ENCODE measurements at regions not wholly inside any gene's neighbourhood (a gene's known extent, or its start where the extent isn't known, plus 50 kb on each side); places are given as distances from the start of the nearest gene placed in this dataset.
"Not testable (repeated sequence)": the region's sequence is repeated elsewhere in the genome, so short reads cannot be mapped to it uniquely, and the experiment has no call there.

GRCh38 chr4:100929758-100930157 is 411.9 kb upstream of the EMCN start:
- Mint-ChIP-seq H3K4me3 (no peak overlapping the region), H3K9me3 (no peaks in the 10 kb centered on the region), H3K36me3 (no peaks in the 10 kb centered on the region), H3K4me1 (peaks cover 19% of the 10 kb centered on the region), H3K27ac (no peak overlapping the region)
- ATAC-seq (no peak), DNase-seq (ENCODE audit: low spot score in 2 of 2) (no peak)

DNA sequence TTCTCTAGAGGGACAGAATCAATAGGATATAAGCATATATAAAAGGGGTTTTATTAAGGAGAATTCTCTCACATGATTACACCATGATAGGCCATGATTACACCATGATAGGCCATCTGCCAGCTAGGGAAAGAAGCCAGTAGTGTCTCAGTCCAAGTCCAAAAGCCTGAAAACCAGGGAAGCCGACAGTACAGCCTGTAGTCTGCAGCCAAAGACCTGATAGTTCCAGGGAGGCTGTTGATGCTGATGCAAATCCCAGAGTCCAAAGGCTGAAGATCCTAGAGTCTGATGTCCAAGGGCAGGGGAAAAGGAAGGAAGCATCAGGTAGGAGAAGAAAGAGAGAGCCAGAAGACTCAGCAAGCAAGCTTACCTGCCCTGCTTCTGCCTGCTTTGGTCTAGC is 411.3 kb upstream of the EMCN start:
- Mint-ChIP-seq H3K4me3 (no peak overlapping the region), H3K36me3 (no peaks in the 10 kb centered on the region), H3K27ac (no peak overlapping the region), H3K9me3 (no peaks in the 10 kb centered on the region), H3K4me1 (peaks cover 19% of the 10 kb centered on the region)
- DNase-seq (ENCODE audit: low spot score in 2 of 2) (no peak), ATAC-seq (no peak)

DNA sequence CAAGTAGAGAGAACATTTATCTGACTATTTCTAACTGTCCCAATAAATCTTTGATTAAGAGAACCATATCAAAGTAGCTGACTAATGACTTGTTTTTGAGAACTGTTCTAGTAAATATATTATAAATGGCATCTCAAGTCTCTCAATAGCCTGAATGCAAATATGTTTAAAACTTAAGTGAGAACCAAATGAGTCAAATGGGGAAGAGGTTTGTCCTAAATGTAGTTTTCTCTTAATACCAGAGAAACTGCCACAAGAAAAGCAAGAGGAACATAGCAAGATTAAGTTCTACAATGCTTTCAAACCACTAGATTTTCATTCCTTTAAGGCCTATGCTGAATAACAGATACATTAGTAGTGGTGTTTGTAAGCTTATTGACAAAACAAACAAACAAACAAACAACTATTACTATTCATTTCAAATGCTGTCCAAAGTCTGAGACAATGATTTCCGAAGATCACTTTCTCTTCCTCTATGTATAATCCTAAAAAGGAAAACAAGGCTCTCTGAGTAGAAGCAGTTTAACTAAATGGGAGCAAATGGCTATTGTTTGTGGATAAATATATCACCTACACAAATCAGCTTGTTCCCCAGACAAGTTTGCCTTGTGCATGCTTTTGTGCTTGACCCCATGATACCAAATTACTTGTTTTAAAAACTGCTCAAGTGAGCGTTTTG is 408.4 kb upstream of the EMCN start:
- H3K36me3 Mint-ChIP-seq, result no peaks in the 10 kb centered on the region
- H3K9me3 Mint-ChIP-seq, result no peaks in the 10 kb centered on the region
- H3K27ac Mint-ChIP-seq, result no peak overlapping the region
- no peak overlapping the region for H3K4me3 Mint-ChIP-seq
- no peaks in the 10 kb centered on the region for H3K4me1 Mint-ChIP-seq
- ATAC-seq (no peak), DNase-seq (ENCODE audit: low spot score in 2 of 2) (no peak)

DNA sequence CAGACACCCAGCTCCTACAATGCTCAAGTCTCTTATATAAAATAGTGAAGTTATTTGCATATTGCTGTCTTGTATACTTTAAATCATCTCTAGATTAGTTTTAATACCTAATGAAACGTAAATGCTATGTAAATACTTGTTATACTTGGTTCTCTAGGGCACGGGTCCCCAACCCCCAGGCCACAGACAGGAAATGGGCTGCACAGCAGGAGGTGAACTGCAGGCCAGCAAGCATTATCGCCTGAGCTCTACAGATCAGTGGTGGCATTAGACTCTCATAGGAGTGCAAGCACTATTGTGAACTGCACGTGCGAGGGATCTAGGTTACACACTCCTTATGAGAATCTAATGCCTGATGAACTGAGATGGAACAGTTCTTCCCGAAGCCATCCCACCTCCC is 395.9 kb upstream of the EMCN start:
- DNase-seq (ENCODE audit: low spot score in 2 of 2) (no peak), ATAC-seq (no peak)
- no peak overlapping the region for H3K4me3 Mint-ChIP-seq
- no peak overlapping the region for H3K27ac Mint-ChIP-seq
- H3K4me1 Mint-ChIP-seq, result no peaks in the 10 kb centered on the region
- peaks cover 4% of the 10 kb centered on the region for H3K9me3 Mint-ChIP-seq
- H3K36me3 Mint-ChIP-seq, result no peaks in the 10 kb centered on the region

- Mint-ChIP-seq H3K4me1 (no peaks in the 10 kb centered on the region), H3K4me3 (no peak overlapping the region), H3K36me3 (no peaks in the 10 kb centered on the region), H3K9me3 (no peaks in the 10 kb centered on the region), H3K27ac (no peak overlapping the region)
- DNase-seq (ENCODE audit: low spot score in 2 of 2), result no peak
- ATAC-seq, result no peak
Measured at GRCh38 chr4:100908540-100908939, 390.7 kb upstream of the EMCN start.

- H3K4me3 Mint-ChIP-seq, result no peak overlapping the region
- no peak for DNase-seq (ENCODE audit: low spot score in 2 of 2)
Measured at GRCh38 chr4:100907465-100908454, 389.9 kb upstream of the EMCN start.

GRCh38 chr4:100906973-100907372 is 389.2 kb upstream of the EMCN start:
- H3K27ac Mint-ChIP-seq, result no peak overlapping the region
- no peaks in the 10 kb centered on the region for H3K4me1 Mint-ChIP-seq

More at GRCh38 chr4:100907465-100908454, 389.9 kb upstream of the EMCN start:
- H3K9me3 Mint-ChIP-seq, result no peaks in the 10 kb centered on the region
- no peaks in the 10 kb centered on the region for H3K4me1 Mint-ChIP-seq
- ATAC-seq, result no peak
- H3K27ac Mint-ChIP-seq, result no peak overlapping the region
- no peaks in the 10 kb centered on the region for H3K36me3 Mint-ChIP-seq

DNA sequence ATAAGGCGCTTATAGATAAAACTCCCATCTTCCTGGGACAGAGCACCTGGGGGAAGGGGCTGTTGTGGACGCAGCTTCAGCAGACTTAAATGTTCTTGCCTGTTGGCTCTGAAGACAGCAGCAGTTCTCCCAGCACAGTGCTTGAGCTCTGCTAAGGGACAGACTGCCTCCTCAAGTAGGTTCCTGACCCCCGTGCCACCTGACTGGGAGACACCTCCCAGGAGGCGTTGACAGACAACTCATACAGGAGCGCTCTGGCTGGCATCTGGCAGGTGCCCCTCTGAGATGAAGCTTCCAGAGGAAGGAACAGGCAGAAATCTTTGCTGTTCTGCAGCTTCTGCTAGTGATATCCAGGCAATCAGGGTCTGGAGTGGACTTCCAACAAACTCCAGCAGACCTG is 383.1 kb upstream of the EMCN start:
- not testable (repeated sequence) for H3K27ac Mint-ChIP-seq; H3K9me3 Mint-ChIP-seq; H3K4me3 Mint-ChIP-seq; H3K4me1 Mint-ChIP-seq; H3K36me3 Mint-ChIP-seq; ATAC-seq; DNase-seq (ENCODE audit: low spot score in 2 of 2)

More at GRCh38 chr4:100906973-100907372, 389.2 kb upstream of the EMCN start:
- H3K36me3 Mint-ChIP-seq, result no peaks in the 10 kb centered on the region
- ATAC-seq (no peak), DNase-seq (ENCODE audit: low spot score in 2 of 2) (no peak)
- H3K4me3 Mint-ChIP-seq, result no peak overlapping the region
- no peaks in the 10 kb centered on the region for H3K9me3 Mint-ChIP-seq

DNA sequence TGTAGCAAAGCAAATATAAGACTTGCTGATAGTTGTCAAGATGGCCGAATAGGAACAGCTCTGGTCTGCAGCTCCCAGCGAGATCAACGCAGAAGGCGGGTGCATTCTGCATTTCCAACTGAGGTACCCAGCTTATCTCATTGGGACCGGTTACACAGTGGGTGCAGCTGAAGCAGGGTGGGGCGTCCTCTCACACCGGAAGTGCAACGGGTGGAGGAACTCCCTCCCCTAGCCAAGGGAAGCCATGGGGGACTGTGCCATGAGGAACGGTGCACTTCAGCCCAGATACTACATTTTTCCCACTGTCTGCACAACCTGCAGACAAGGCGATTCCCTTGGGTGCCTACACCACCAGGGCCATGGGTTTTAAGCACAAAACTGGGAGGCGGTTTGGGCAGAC is 382.3 kb upstream of the EMCN start:
- no peak for ATAC-seq
- no peak for DNase-seq (ENCODE audit: low spot score in 2 of 2)
- H3K4me3 Mint-ChIP-seq, result no peak overlapping the region
- H3K27ac Mint-ChIP-seq, result no peak overlapping the region
- H3K9me3 Mint-ChIP-seq, result no peaks in the 10 kb centered on the region
- H3K36me3 Mint-ChIP-seq, result no peaks in the 10 kb centered on the region
- H3K4me1 Mint-ChIP-seq, result peaks cover 12% of the 10 kb centered on the region

GRCh38 chr4:100898844-100899243 is 381.0 kb upstream of the EMCN start:
- no peaks in the 10 kb centered on the region for H3K36me3 Mint-ChIP-seq
- H3K4me3 Mint-ChIP-seq, result no peak overlapping the region
- no peak for DNase-seq (ENCODE audit: low spot score in 2 of 2)
- no peaks in the 10 kb centered on the region for H3K9me3 Mint-ChIP-seq
- H3K27ac Mint-ChIP-seq, result no peak overlapping the region
- H3K4me1 Mint-ChIP-seq, result peaks cover 17% of the 10 kb centered on the region
- no peak for ATAC-seq

GRCh38 chr4:100895556-100896197 is 377.9 kb upstream of the EMCN start:
- peak; percentile 76 for ATAC-seq
- peaks cover 3% of the 10 kb centered on the region for H3K9me3 Mint-ChIP-seq
- H3K36me3 Mint-ChIP-seq, result no peaks in the 10 kb centered on the region
- H3K4me3 Mint-ChIP-seq, result peak overlapping the region; percentile 69
- peaks cover 17% of the 10 kb centered on the region for H3K4me1 Mint-ChIP-seq
- DNase-seq (ENCODE audit: low spot score in 2 of 2), result no peak
- peak overlapping the region; percentile 86 for H3K27ac Mint-ChIP-seq

DNA sequence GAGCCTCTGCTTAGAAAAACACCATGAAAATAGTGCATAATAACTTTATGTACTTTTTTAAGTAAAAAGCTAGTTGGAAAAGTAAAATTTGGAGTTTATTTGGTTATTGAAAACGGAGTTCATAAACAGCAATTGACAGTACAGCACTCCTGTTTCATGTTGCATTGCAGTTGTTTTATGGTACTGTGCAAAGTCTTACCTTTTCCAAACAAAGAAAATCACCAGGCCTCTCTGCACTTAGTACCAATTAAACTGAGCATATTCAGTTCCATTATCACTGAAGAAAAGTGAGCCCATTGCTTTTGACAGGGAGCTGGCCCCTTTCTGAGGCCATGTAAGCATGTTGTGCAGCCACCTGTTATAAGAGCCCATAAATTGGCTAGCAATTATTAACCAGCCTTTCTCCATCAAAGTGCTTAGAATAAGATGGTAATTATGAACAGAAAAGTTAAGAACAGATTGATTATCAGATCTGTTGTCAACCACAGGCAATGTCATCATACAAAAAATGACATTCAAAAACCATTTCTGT is 376.6 kb upstream of the EMCN start:
- peaks cover 3% of the 10 kb centered on the region for H3K9me3 Mint-ChIP-seq
- H3K4me3 Mint-ChIP-seq, result peak overlapping the region; percentile 69
- ATAC-seq, result no peak
- peaks cover 17% of the 10 kb centered on the region for H3K4me1 Mint-ChIP-seq
- no peak for DNase-seq (ENCODE audit: low spot score in 2 of 2)
- H3K27ac Mint-ChIP-seq, result no peak overlapping the region
- H3K36me3 Mint-ChIP-seq, result no peaks in the 10 kb centered on the region

GRCh38 chr4:100891808-100892207 is 374.0 kb upstream of the EMCN start:
- peaks cover 11% of the 10 kb centered on the region for H3K9me3 Mint-ChIP-seq
- ATAC-seq, result no peak
- no peak overlapping the region for H3K4me3 Mint-ChIP-seq
- no peaks in the 10 kb centered on the region for H3K36me3 Mint-ChIP-seq
- peaks cover 17% of the 10 kb centered on the region for H3K4me1 Mint-ChIP-seq
- DNase-seq (ENCODE audit: low spot score in 2 of 2), result no peak
- no peak overlapping the region for H3K27ac Mint-ChIP-seq

- Mint-ChIP-seq H3K9me3 (peaks cover 20% of the 10 kb centered on the region), H3K27ac (no peak overlapping the region), H3K4me1 (peaks cover 2% of the 10 kb centered on the region), H3K4me3 (no peak overlapping the region), H3K36me3 (no peaks in the 10 kb centered on the region)
- DNase-seq (ENCODE audit: low spot score in 2 of 2) (no peak), ATAC-seq (no peak)
Measured at GRCh38 chr4:100889898-100890297, 372.1 kb upstream of the EMCN start.

GRCh38 chr4:100889401-100889800 is 371.6 kb upstream of the EMCN start:
- Mint-ChIP-seq H3K9me3 (peaks cover 20% of the 10 kb centered on the region), H3K36me3 (no peaks in the 10 kb centered on the region), H3K27ac (no peak overlapping the region), H3K4me1 (no peaks in the 10 kb centered on the region), H3K4me3 (no peak overlapping the region)
- DNase-seq (ENCODE audit: low spot score in 2 of 2), result no peak
- ATAC-seq, result no peak
